MCF 10A (cell line): ENCODE measurements at regions not wholly inside any gene's neighbourhood (a gene's known extent, or its start where the extent isn't known, plus 50 kb on each side); places are given as distances from the start of the nearest gene placed in this dataset.

ENCODE experiments used
- BruUV-seq: library from RNA; stranded (reverse); fragments of 400-500 nt; replicated peaks from 2 replicates; lab custom pipeline; 2021; lab: Mats Ljungman, UMichigan
- CTCF ChIA-PET: fragments of 300-600 bp; sonication (Branson Sonifier 250); formaldehyde crosslinking; extraction: SDS; loops from one replicate; lab custom pipeline; 2021; ENCODE audit warnings: antibody characterized with exemption, inconsistent platforms; lab: Yijun Ruan, JAX
- POLR2A ChIA-PET: fragments of 300-600, 350-650 bp; sonication (Branson Sonifier 250); formaldehyde crosslinking; extraction: SDS; loops from one replicate; lab custom pipeline; 2020; ENCODE audit warnings: antibody characterized with exemption, inconsistent platforms; lab: Yijun Ruan, JAX
- DNase-seq: peaks from one replicate; pipeline ENCODE4 v3.0.0-alpha.2; 2018; ENCODE audit not compliant: unreplicated experiment
- H3K27ac Mint-ChIP-seq: one replicate; pipeline ENCODE4 v1.8.0; 2022; ENCODE audit warnings: mild to moderate bottlenecking, low read depth, mixed read lengths; ENCODE audit not compliant: unreplicated experiment
- H3K27me3 Mint-ChIP-seq: one replicate; pipeline ENCODE4 v1.8.0; 2022; ENCODE audit warnings: mixed read lengths; ENCODE audit not compliant: insufficient read depth, unreplicated experiment
- H3K36me3 Mint-ChIP-seq: one replicate; pipeline ENCODE4 v1.8.0; 2022; ENCODE audit warnings: mild to moderate bottlenecking, moderate library complexity, mixed read lengths; ENCODE audit not compliant: insufficient read depth, unreplicated experiment
- H3K4me1 Mint-ChIP-seq: one replicate; pipeline ENCODE4 v1.8.0; 2022; ENCODE audit warnings: mixed read lengths; ENCODE audit not compliant: insufficient read depth, unreplicated experiment
- H3K4me3 Mint-ChIP-seq: one replicate; pipeline ENCODE4 v1.8.0; 2022; ENCODE audit warnings: mild to moderate bottlenecking, moderate library complexity, mixed read lengths; ENCODE audit not compliant: unreplicated experiment
- H3K9me3 Mint-ChIP-seq: one replicate; pipeline ENCODE4 v1.8.0; 2022; ENCODE audit warnings: mixed read lengths; ENCODE audit not compliant: unreplicated experiment
- CTCF ChIP-seq: fragments of 200-600 bp; IDR thresholded peaks from one replicate; pipeline ENCODE4 v1.8.0; 2022; ENCODE audit warnings: antibody characterized with exemption, mild to moderate bottlenecking; ENCODE audit not compliant: unreplicated experiment
- intact Hi-C: fragments of 100-400 bp; cut with micrococcal nuclease; formaldehyde crosslinking; loops from 2 replicates; pipeline ENCODE4 v1.14.1; 2022

GRCh38 chr22:48155446-48155845, 1393.0 kb downstream of the TBC1D22A start:
- no peak for DNase-seq
- H3K9me3 Mint-ChIP-seq, result peaks cover 16% of the 10 kb centered on the region
- H3K4me1 Mint-ChIP-seq, result no peaks in the 10 kb centered on the region
- intact Hi-C loops, result no loop called here
- no peaks in the 10 kb centered on the region for H3K36me3 Mint-ChIP-seq
- ChIA-PET CTCF (no interaction called here), POLR2A (no interaction called here)
- H3K27me3 Mint-ChIP-seq, result no peaks in the 10 kb centered on the region
- no peak overlapping the region for H3K27ac Mint-ChIP-seq
- no peak for TF ChIP-seq CTCF
- H3K4me3 Mint-ChIP-seq, result no peak overlapping the region
- BruUV-seq, result no TSS peak

DNA sequence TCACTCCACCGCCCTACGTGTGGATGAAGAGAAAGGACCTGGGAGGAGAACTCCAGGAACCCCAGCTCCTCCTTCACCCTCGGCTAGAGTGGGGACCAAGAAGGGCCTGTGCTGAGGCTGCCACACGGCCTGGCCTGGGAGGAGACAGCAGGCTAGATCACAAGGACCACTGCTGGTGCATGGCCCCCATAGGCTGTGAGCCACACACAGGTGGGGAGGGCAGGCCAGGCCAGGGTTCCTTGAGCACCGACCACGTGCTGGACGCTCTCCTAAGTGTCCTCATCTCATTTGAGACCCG, 1392.4 kb downstream of the TBC1D22A start:
- POLR2A ChIA-PET, result no interaction called here
- H3K4me3 Mint-ChIP-seq, result no peak overlapping the region
- H3K4me1 Mint-ChIP-seq, result no peaks in the 10 kb centered on the region
- DNase-seq, result no peak
- H3K9me3 Mint-ChIP-seq, result peaks cover 16% of the 10 kb centered on the region
- no peaks in the 10 kb centered on the region for H3K36me3 Mint-ChIP-seq
- no peak for TF ChIP-seq CTCF
- CTCF ChIA-PET, result no interaction called here
- H3K27ac Mint-ChIP-seq, result no peak overlapping the region
- no TSS peak for BruUV-seq
- H3K27me3 Mint-ChIP-seq, result no peaks in the 10 kb centered on the region
- intact Hi-C loops, result no loop called here

GRCh38 chr22:48154169-48154942, 1391.9 kb downstream of the TBC1D22A start:
- Mint-ChIP-seq H3K27ac (no peak overlapping the region), H3K36me3 (no peaks in the 10 kb centered on the region), H3K4me1 (no peaks in the 10 kb centered on the region), H3K4me3 (no peak overlapping the region), H3K9me3 (peaks cover 14% of the 10 kb centered on the region), H3K27me3 (no peaks in the 10 kb centered on the region)
- ChIA-PET CTCF (no interaction called here), POLR2A (no interaction called here)
- intact Hi-C loops, result no loop called here
- no peak for DNase-seq
- TF ChIP-seq CTCF, result no peak
- no TSS peak for BruUV-seq

DNA sequence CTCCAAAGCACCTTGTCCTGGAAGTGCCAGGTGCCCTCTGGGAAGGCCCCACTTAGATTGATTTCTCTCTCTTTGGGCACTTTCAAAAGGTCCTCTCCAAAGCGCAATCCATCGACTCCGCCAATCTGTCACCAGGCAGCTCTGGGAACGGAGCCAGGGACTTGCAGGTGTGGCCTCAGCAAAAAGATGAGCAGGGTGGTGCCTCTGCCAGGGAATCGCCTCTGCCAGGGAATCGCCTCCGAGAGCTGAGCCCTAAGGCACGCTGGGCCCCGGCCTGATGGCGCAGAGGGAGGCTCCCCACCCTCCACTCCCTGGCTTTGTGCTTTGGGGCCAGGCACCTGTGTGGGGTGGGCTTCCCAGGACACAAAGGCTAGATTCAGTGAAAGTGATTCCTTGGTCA, 1391.3 kb downstream of the TBC1D22A start:
- Mint-ChIP-seq H3K4me3 (no peak overlapping the region), H3K27ac (no peak overlapping the region), H3K9me3 (peaks cover 10% of the 10 kb centered on the region), H3K36me3 (no peaks in the 10 kb centered on the region), H3K4me1 (no peaks in the 10 kb centered on the region), H3K27me3 (no peaks in the 10 kb centered on the region)
- intact Hi-C loops, result no loop called here
- ChIA-PET POLR2A (no interaction called here), CTCF (no interaction called here)
- no TSS peak for BruUV-seq
- no peak for DNase-seq
- no peak for TF ChIP-seq CTCF
